HEK293 (cell line): ENCODE measurements at regions not wholly inside any gene's neighbourhood (a gene's known extent, or its start where the extent isn't known, plus 50 kb on each side); places are given as distances from the start of the nearest gene placed in this dataset.

Experiments
- CTCF ChIA-PET: fragments of 350-600 bp; formaldehyde crosslinking; extraction: SDS; loops from one replicate; lab custom pipeline; 2021; ENCODE audit warnings: antibody characterized with exemption; lab: Yijun Ruan, JAX
- POLR2A ChIA-PET: fragments of 300-600 bp; formaldehyde crosslinking; extraction: SDS; loops from one replicate; lab custom pipeline; 2020; ENCODE audit warnings: antibody characterized with exemption, inconsistent platforms; lab: Yijun Ruan, JAX
- H3K27ac ChIP-seq: fragments of 200-500 bp; sonication (Bioruptor generic); 2 replicates; pipeline ENCODE4 v1.5.1; 2014; ENCODE audit warnings: low read depth, low read length, control low read depth, inconsistent platforms; ENCODE audit errors: extremely low read depth
- H3K36me3 ChIP-seq, 2 experiments: fragments of 200-500 bp in 1 of 2; sonication (Bioruptor generic) in 1 of 2; 1 replicate in 1 of 2; 2 replicates in 1 of 2; pipeline ENCODE4 v1.5.1; 2014 to 2017; ENCODE audit warnings: inconsistent platforms in 2 of 2, low read length in 2 of 2; ENCODE audit not compliant: control insufficient read depth in 2 of 2, insufficient read depth in 1 of 2
- H3K4me1 ChIP-seq: fragments of 200-500 bp; sonication (Bioruptor generic); 2 replicates; pipeline ENCODE4 v1.5.1; 2014; ENCODE audit warnings: mild to moderate bottlenecking, low read length, inconsistent platforms; ENCODE audit not compliant: control insufficient read depth, insufficient read depth
- H3K4me3 ChIP-seq: 2 replicates; pipeline ENCODE4 v1.5.1; 2011; ENCODE audit warnings: low read depth, mild to moderate bottlenecking, control low read depth, low read length, moderate library complexity
- H3K9me3 ChIP-seq: fragments of 200-500 bp; sonication (Bioruptor generic); 2 replicates; pipeline ENCODE4 v1.5.1; 2014; ENCODE audit warnings: low read depth, low read length, inconsistent platforms; ENCODE audit not compliant: control insufficient read depth, insufficient read depth
- BCL11B ChIP-seq: fragments of 450-650 bp; formaldehyde crosslinking; IDR thresholded peaks from 2 replicates; pipeline ENCODE4 v1.5.1; 2016; ENCODE audit warnings: low read depth, missing biosample characterization, missing genetic modification characterization
- FEZF1 ChIP-seq: fragments of 450-650 bp; formaldehyde crosslinking; IDR thresholded peaks from 2 replicates; pipeline ENCODE4 v1.5.1; 2016; ENCODE audit warnings: missing biosample characterization, missing genetic modification characterization
- HOXA7 ChIP-seq: sonication (generic); formaldehyde crosslinking; IDR thresholded peaks from 2 replicates; pipeline ENCODE4 v1.8.1; 2022; ENCODE audit warnings: missing genetic modification reagents, borderline replicate concordance
- HOXD13 ChIP-seq: sonication (generic); formaldehyde crosslinking; IDR thresholded peaks from 2 replicates; pipeline ENCODE4 v1.8.0; 2022; ENCODE audit warnings: missing genetic modification reagents, borderline replicate concordance
- INSM2 ChIP-seq: fragments of 450-650 bp; formaldehyde crosslinking; IDR thresholded peaks from 2 replicates; pipeline ENCODE4 v1.5.1; 2016; ENCODE audit warnings: missing biosample characterization, missing genetic modification characterization
- OSR2 ChIP-seq: fragments of 450-650 bp; formaldehyde crosslinking; IDR thresholded peaks from 2 replicates; pipeline ENCODE4 v1.5.1; 2016; ENCODE audit warnings: missing biosample characterization, missing genetic modification characterization
- PRDM10 ChIP-seq: fragments of 450-650 bp; formaldehyde crosslinking; IDR thresholded peaks from 2 replicates; pipeline ENCODE4 v1.5.1; 2016; ENCODE audit warnings: missing biosample characterization, missing genetic modification characterization
- ZBTB21 ChIP-seq: fragments of 450-650 bp; formaldehyde crosslinking; IDR thresholded peaks from 2 replicates; pipeline ENCODE4 v1.5.1; 2017; ENCODE audit warnings: missing biosample characterization, missing genetic modification characterization
- ZBTB49 ChIP-seq: fragments of 450-650 bp; formaldehyde crosslinking; IDR thresholded peaks from 2 replicates; pipeline ENCODE4 v1.5.1; 2016; ENCODE audit warnings: missing biosample characterization, missing genetic modification characterization, low read depth
- ZFP41 ChIP-seq: fragments of 450-650 bp; formaldehyde crosslinking; IDR thresholded peaks from 2 replicates; pipeline ENCODE4 v1.5.1; 2016; ENCODE audit warnings: missing biosample characterization, missing genetic modification characterization, borderline replicate concordance
- ZNF169 ChIP-seq: fragments of 450-650 bp; formaldehyde crosslinking; IDR thresholded peaks from 2 replicates; pipeline ENCODE4 v1.5.1; 2016; ENCODE audit warnings: missing biosample characterization, missing genetic modification characterization
- ZNF19 ChIP-seq: fragments of 450-650 bp; formaldehyde crosslinking; IDR thresholded peaks from 2 replicates; pipeline ENCODE4; 2016; ENCODE audit warnings: missing biosample characterization, missing genetic modification characterization, low read depth
- ZNF2 ChIP-seq: fragments of 450-650 bp; formaldehyde crosslinking; IDR thresholded peaks from 2 replicates; pipeline ENCODE4 v1.5.1; 2016; ENCODE audit warnings: missing biosample characterization, missing genetic modification characterization
- ZNF223 ChIP-seq: fragments of 450-650 bp; formaldehyde crosslinking; IDR thresholded peaks from 2 replicates; pipeline ENCODE4 v1.5.1; 2016; ENCODE audit warnings: missing biosample characterization, missing genetic modification characterization
- ZNF266 ChIP-seq: fragments of 450-650 bp; formaldehyde crosslinking; IDR thresholded peaks from 2 replicates; pipeline ENCODE4 v1.5.1; 2016; ENCODE audit warnings: missing biosample characterization, missing genetic modification characterization, low read depth
- ZNF473 ChIP-seq: fragments of 450-650 bp; formaldehyde crosslinking; IDR thresholded peaks from 2 replicates; pipeline ENCODE4 v1.5.1; 2017; ENCODE audit warnings: missing biosample characterization, missing genetic modification characterization
- ZNF639 ChIP-seq: fragments of 450-650 bp; formaldehyde crosslinking; IDR thresholded peaks from 2 replicates; pipeline ENCODE4 v1.5.1; 2016; ENCODE audit warnings: missing biosample characterization, missing genetic modification characterization
- ZNF747 ChIP-seq: fragments of 450-650 bp; formaldehyde crosslinking; IDR thresholded peaks from 2 replicates; pipeline ENCODE4 v1.5.1; 2016; ENCODE audit warnings: missing biosample characterization, missing genetic modification characterization
- ZNF776 ChIP-seq: fragments of 450-650 bp; formaldehyde crosslinking; IDR thresholded peaks from 2 replicates; pipeline ENCODE4 v1.5.0; 2017; ENCODE audit warnings: missing biosample characterization, missing genetic modification characterization, borderline replicate concordance
- ZNF785 ChIP-seq: fragments of 450-650 bp; formaldehyde crosslinking; IDR thresholded peaks from 2 replicates; pipeline ENCODE4 v1.5.1; 2016; ENCODE audit warnings: missing biosample characterization, missing genetic modification characterization
- ZNF837 ChIP-seq: fragments of 450-650 bp; formaldehyde crosslinking; IDR thresholded peaks from 2 replicates; pipeline ENCODE4 v1.5.1; 2016; ENCODE audit warnings: missing biosample characterization, missing genetic modification characterization
- ZNF843 ChIP-seq: fragments of 450-650 bp; formaldehyde crosslinking; IDR thresholded peaks from 2 replicates; pipeline ENCODE4 v1.5.1; 2016; ENCODE audit warnings: missing biosample characterization, missing genetic modification characterization
- ZSCAN18 ChIP-seq: fragments of 450-650 bp; formaldehyde crosslinking; IDR thresholded peaks from 2 replicates; pipeline ENCODE4 v1.5.1; 2016; ENCODE audit warnings: missing biosample characterization, missing genetic modification characterization
- ZSCAN23 ChIP-seq: fragments of 450-650 bp; formaldehyde crosslinking; IDR thresholded peaks from 2 replicates; pipeline ENCODE4 v1.5.1; 2016; ENCODE audit warnings: missing biosample characterization, missing genetic modification characterization

- no peaks in the 10 kb centered on the region for H3K9me3 ChIP-seq
- no peak for TF ChIP-seq ZNF837 (tag by site-specific recombination)
- TF ChIP-seq INSM2, result no peak
- no peak for TF ChIP-seq ZNF776 (tag by site-specific recombination)
- no peak for TF ChIP-seq ZNF2 (tag by site-specific recombination)
- TF ChIP-seq ZNF19 (tag by site-specific recombination), result no peak
- no peak for TF ChIP-seq ZNF747 (tag by site-specific recombination)
- no peak for TF ChIP-seq ZBTB21 (tag by site-specific recombination)
- no peak for TF ChIP-seq ZSCAN18
- TF ChIP-seq ZNF266 (tag by site-specific recombination), result no peak
- TF ChIP-seq BCL11B (tag by site-specific recombination), result no peak
- no peak for TF ChIP-seq ZSCAN23 (tag by site-specific recombination)
- TF ChIP-seq ZFP41 (tag by site-specific recombination), result no peak
- no peak for TF ChIP-seq PRDM10 (tag by site-specific recombination)
- TF ChIP-seq FEZF1 (tag by site-specific recombination), result no peak
- no peak overlapping the region for H3K4me3 ChIP-seq
- ChIA-PET POLR2A (no interaction called here), CTCF (interaction anchor here (0.6 kb wide), 1 partner anchor 13 kb away, joined by 3 read pairs; no protein-coding TSS in a partner anchor)
- no peaks in the 10 kb centered on the region for H3K4me1 ChIP-seq
- no peak overlapping the region for H3K27ac ChIP-seq
- H3K36me3 ChIP-seq, result no peaks in the 10 kb centered on the region
Observed at GRCh38 chr5:166883016-166883415, 1408.4 kb upstream of the WWC1 start.

- Histone ChIP-seq H3K9me3 (no peaks in the 10 kb centered on the region), H3K4me3 (no peak overlapping the region), H3K36me3 (no peaks in the 10 kb centered on the region), H3K4me1 (no peaks in the 10 kb centered on the region), H3K27ac (no peak overlapping the region)
- ChIA-PET POLR2A (no interaction called here), CTCF (no interaction called here)
- TF ChIP-seq OSR2 (tag by site-specific recombination) (no peak), ZNF843 (tag by site-specific recombination) (no peak), ZNF473 (tag by site-specific recombination) (no peak)
Observed at GRCh38 chr5:166898166-166898565, 1393.3 kb upstream of the WWC1 start.

- Histone ChIP-seq H3K36me3 (no peaks in the 10 kb centered on the region), H3K4me1 (no peaks in the 10 kb centered on the region), H3K27ac (no peak overlapping the region), H3K4me3 (no peak overlapping the region), H3K9me3 (no peaks in the 10 kb centered on the region)
- ChIA-PET CTCF (no interaction called here), POLR2A (no interaction called here)
- TF ChIP-seq ZNF169 (tag by site-specific recombination), result no peak
- TF ChIP-seq HOXD13 (CRISPR knock-in tag), result no peak
- no peak for TF ChIP-seq ZNF785
- TF ChIP-seq ZNF639 (tag by site-specific recombination), result no peak
- no peak for TF ChIP-seq HOXA7 (CRISPR knock-in tag)
- TF ChIP-seq ZBTB49 (tag by site-specific recombination), result no peak
- no peak for TF ChIP-seq ZNF223 (tag by site-specific recombination)
Observed at GRCh38 chr5:166899343-166899742, 1392.1 kb upstream of the WWC1 start.
